Caco-2 (cell line): ENCODE measurements at regions not wholly inside any gene's neighbourhood (a gene's known extent, or its start where the extent isn't known, plus 50 kb on each side); places are given as distances from the start of the nearest gene placed in this dataset.

Experiments used
- BruUV-seq: library from RNA; stranded (reverse); fragments of 400-500 nt; replicated peaks from 2 replicates; lab custom pipeline; 2021; lab: Mats Ljungman, UMichigan
- CTCF ChIA-PET: fragments of 300-600 bp; sonication (Branson Sonifier 250); formaldehyde crosslinking; loops from one replicate; lab custom pipeline; 2022; ENCODE audit warnings: antibody characterized with exemption; lab: Charles Lee
- POLR2A ChIA-PET: fragments of 300-600 bp; sonication (Branson Sonifier 250); formaldehyde crosslinking; loops from one replicate; lab custom pipeline; 2022; ENCODE audit warnings: antibody characterized with exemption; lab: Charles Lee
- DNase-seq, 2 experiments: peaks; one replicate each; pipeline versions ENCODE4 v3.0.0 to v3.0.0-alpha.2; 2020 to 2022
- H3K27me3 ChIP-seq: replicated peaks from 2 replicates; pipeline ENCODE4 v1.6.0; 2011; ENCODE audit warnings: low read length; ENCODE audit not compliant: control insufficient read depth, insufficient read depth
- H3K36me3 ChIP-seq: 2 replicates; pipeline ENCODE4 v1.5.1; 2011; ENCODE audit warnings: low read length; ENCODE audit not compliant: control insufficient read depth, insufficient read depth
- H3K4me1 ChIP-seq: fragments of 250-450 bp; sonication (Bioruptor Pico); 2 replicates; pipeline ENCODE4 v1.5.1; 2020; ENCODE audit warnings: mild to moderate bottlenecking
- H3K4me3 ChIP-seq: 2 replicates; pipeline ENCODE4 v1.5.1; 2011; ENCODE audit warnings: low read depth, mild to moderate bottlenecking, control low read depth, low read length
- H3K9me3 ChIP-seq: fragments of 250-450 bp; sonication (Bioruptor Pico); 2 replicates; pipeline ENCODE4 v1.5.1; 2020; ENCODE audit warnings: mild to moderate bottlenecking, moderate library complexity
- H3K27ac Mint-ChIP-seq: one replicate; pipeline ENCODE4 v1.8.0; 2022; ENCODE audit warnings: mixed read lengths; ENCODE audit not compliant: unreplicated experiment
- H3K27me3 Mint-ChIP-seq: one replicate; pipeline ENCODE4 v1.8.0; 2022; ENCODE audit warnings: mixed read lengths; ENCODE audit not compliant: insufficient read depth, unreplicated experiment
- H3K36me3 Mint-ChIP-seq: one replicate; pipeline ENCODE4 v1.8.0; 2022; ENCODE audit warnings: mild to moderate bottlenecking, mixed read lengths; ENCODE audit not compliant: insufficient read depth, unreplicated experiment
- H3K4me1 Mint-ChIP-seq: one replicate; pipeline ENCODE4 v1.8.0; 2022; ENCODE audit warnings: low read depth, mixed read lengths; ENCODE audit not compliant: unreplicated experiment
- H3K4me3 Mint-ChIP-seq: one replicate; pipeline ENCODE4 v1.8.0; 2022; ENCODE audit warnings: mild to moderate bottlenecking, moderate library complexity, mixed read lengths; ENCODE audit not compliant: unreplicated experiment
- H3K9me3 Mint-ChIP-seq: one replicate; pipeline ENCODE4 v1.8.0; 2022; ENCODE audit warnings: mixed read lengths; ENCODE audit not compliant: unreplicated experiment
- intact Hi-C: fragments of 100-400 bp; cut with micrococcal nuclease; formaldehyde crosslinking; loops from one replicate; pipeline ENCODE4 v1.10.0; 2022; ENCODE audit not compliant: unreplicated experiment
- TF ChIP-seq, protein P1 (sequence below), 2 experiments: fragments of 200-600 bp in 1 of 2; IDR thresholded peaks; 1 replicate in 1 of 2; 2 replicates in 1 of 2; pipeline versions ENCODE4 v1.5.1 to v1.8.0; 2011 to 2022; ENCODE audit warnings: antibody characterized with exemption in 1 of 2, control low read depth in 1 of 2, inconsistent platforms in 1 of 2, low read depth in 1 of 2, low read length in 1 of 2, mild to moderate bottlenecking in 1 of 2, moderate library complexity in 1 of 2; ENCODE audit not compliant: insufficient read depth in 1 of 2, severe bottlenecking in 1 of 2, unreplicated experiment in 1 of 2

DNA sequence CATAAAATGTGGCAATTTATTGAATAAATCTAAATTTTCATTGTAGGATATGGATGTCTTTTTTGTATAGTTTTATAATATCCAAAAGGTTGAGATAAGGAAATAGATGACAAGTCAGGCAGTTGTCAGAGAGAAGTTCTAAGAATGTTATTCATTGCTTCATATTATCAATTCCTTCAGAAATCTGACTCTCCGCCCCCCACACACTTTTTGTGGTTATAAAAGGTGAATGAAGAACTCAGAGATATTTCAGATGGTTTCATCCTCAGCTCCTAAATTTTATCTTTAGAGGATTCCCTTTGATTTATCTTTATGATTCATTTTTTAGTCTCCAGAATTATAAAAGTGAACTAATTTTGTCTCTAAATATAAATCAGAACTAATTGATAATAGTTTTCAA, 136.1 kb upstream of the NOX3 start:
- TF ChIP-seq, protein P1, sequence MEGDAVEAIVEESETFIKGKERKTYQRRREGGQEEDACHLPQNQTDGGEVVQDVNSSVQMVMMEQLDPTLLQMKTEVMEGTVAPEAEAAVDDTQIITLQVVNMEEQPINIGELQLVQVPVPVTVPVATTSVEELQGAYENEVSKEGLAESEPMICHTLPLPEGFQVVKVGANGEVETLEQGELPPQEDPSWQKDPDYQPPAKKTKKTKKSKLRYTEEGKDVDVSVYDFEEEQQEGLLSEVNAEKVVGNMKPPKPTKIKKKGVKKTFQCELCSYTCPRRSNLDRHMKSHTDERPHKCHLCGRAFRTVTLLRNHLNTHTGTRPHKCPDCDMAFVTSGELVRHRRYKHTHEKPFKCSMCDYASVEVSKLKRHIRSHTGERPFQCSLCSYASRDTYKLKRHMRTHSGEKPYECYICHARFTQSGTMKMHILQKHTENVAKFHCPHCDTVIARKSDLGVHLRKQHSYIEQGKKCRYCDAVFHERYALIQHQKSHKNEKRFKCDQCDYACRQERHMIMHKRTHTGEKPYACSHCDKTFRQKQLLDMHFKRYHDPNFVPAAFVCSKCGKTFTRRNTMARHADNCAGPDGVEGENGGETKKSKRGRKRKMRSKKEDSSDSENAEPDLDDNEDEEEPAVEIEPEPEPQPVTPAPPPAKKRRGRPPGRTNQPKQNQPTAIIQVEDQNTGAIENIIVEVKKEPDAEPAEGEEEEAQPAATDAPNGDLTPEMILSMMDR (IDR thresholded peaks at IDR 0.05; ENCODE audit: insufficient read depth in 1 of 2, low read depth in 1 of 2, low read length in 1 of 2, severe bottlenecking in 1 of 2, unreplicated experiment in 1 of 2): no peak
- Mint-ChIP-seq H3K27ac (no peak overlapping the region), H3K36me3 (no peaks in the 10 kb centered on the region), H3K4me1 (no peaks in the 10 kb centered on the region), H3K9me3 (no peaks in the 10 kb centered on the region), H3K4me3 (no peak overlapping the region), H3K27me3 (no peaks in the 10 kb centered on the region)
- no TSS peak for BruUV-seq
- intact Hi-C loops: no loop called here
- DNase-seq: no peak
- H3K27me3 ChIP-seq: no peaks in the 10 kb centered on the region
- no peaks in the 10 kb centered on the region for H3K9me3 ChIP-seq
- CTCF ChIA-PET: no interaction called here
- H3K36me3 ChIP-seq: no peaks in the 10 kb centered on the region
- H3K4me1 ChIP-seq: no peaks in the 10 kb centered on the region
- H3K4me3 ChIP-seq: no peak overlapping the region
- POLR2A ChIA-PET: no interaction called here

DNA sequence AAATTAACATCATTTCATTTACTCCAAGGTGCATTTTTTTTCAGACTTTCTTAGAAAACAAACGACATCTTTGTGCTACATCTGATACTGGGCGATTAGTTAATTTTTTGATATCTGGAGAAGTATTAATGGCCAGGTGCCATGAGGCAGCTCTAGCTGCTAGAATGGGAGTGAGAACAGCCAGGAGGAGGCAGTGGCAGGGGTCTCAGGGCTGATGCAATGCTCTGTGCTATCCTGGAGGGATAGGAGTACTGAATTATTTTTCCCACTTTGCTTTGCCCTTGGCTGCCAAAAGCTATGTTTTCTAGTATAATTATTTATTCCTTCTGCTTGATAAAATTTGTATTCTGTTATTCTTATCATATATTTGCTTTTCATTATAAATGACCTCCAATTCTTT, 133.6 kb upstream of the NOX3 start:
- Mint-ChIP-seq H3K4me1 (no peaks in the 10 kb centered on the region), H3K36me3 (no peaks in the 10 kb centered on the region), H3K9me3 (peaks cover 4% of the 10 kb centered on the region), H3K4me3 (no peak overlapping the region), H3K27me3 (no peaks in the 10 kb centered on the region), H3K27ac (no peak overlapping the region)
- DNase-seq: no peak
- no peaks in the 10 kb centered on the region for H3K36me3 ChIP-seq
- H3K4me3 ChIP-seq: no peak overlapping the region
- ChIA-PET POLR2A (no interaction called here), CTCF (no interaction called here)
- H3K4me1 ChIP-seq: no peaks in the 10 kb centered on the region
- H3K27me3 ChIP-seq: no peaks in the 10 kb centered on the region
- TF ChIP-seq, protein P1 (IDR thresholded peaks at IDR 0.05; ENCODE audit: insufficient read depth in 1 of 2, low read depth in 1 of 2, low read length in 1 of 2, severe bottlenecking in 1 of 2, unreplicated experiment in 1 of 2): no peak
- intact Hi-C loops: no loop called here
- BruUV-seq: no TSS peak
- no peaks in the 10 kb centered on the region for H3K9me3 ChIP-seq

DNA sequence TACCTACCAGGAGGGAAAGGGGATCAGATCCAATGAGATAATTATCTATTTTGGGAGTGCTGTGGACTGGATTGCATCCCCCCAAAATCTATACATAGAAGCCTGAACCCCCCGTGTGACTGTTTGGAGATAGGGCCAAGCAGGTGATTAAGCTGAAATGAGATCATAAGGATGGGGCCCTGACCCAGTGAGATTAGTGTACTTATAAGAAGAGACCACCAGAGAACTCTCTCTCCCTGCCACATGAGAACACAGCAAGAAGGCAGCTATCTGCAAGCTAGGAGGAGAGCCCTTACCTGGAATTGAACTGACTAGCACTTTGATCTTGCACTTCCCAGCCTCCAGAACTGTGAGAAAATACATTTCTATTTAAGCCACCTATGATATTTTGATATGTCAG, 132.2 kb upstream of the NOX3 start:
- ChIA-PET POLR2A (no interaction called here), CTCF (no interaction called here)
- Mint-ChIP-seq H3K4me1 (no peaks in the 10 kb centered on the region), H3K36me3 (no peaks in the 10 kb centered on the region), H3K27me3 (no peaks in the 10 kb centered on the region), H3K9me3 (peaks cover 10% of the 10 kb centered on the region), H3K4me3 (no peak overlapping the region), H3K27ac (no peak overlapping the region)
- intact Hi-C loops: no loop called here
- Histone ChIP-seq H3K4me3 (no peak overlapping the region), H3K4me1 (0 out of 2 replicates have a peak, but pooled peaks cover 3% of the 10 kb centered on the region), H3K36me3 (no peaks in the 10 kb centered on the region), H3K9me3 (no peaks in the 10 kb centered on the region), H3K27me3 (no peaks in the 10 kb centered on the region)
- DNase-seq: no peak
- TF ChIP-seq, protein P1 (IDR thresholded peaks at IDR 0.05; ENCODE audit: insufficient read depth in 1 of 2, low read depth in 1 of 2, low read length in 1 of 2, severe bottlenecking in 1 of 2, unreplicated experiment in 1 of 2): no peak
- no TSS peak for BruUV-seq
